GM12891 (cell line): ENCODE measurements at regions not wholly inside any gene's neighbourhood (a gene's known extent, or its start where the extent isn't known, plus 50 kb on each side); places are given as distances from the start of the nearest gene placed in this dataset.
"Not testable (repeated sequence)": the region's sequence is repeated elsewhere in the genome, so short reads cannot be mapped to it uniquely, and the experiment has no call there.

Experiments
- DNase-seq: peaks from one replicate; pipeline ENCODE4 v3.0.0; 2011; ENCODE audit warnings: low spot score; ENCODE audit not compliant: insufficient read length
- FAIRE-seq: peaks from 2 replicates; lab custom pipeline; 2011; peaks lifted over from hg19 to GRCh38; lab: Jason Lieb, UNC
- PAX5 ChIP-seq: IDR thresholded peaks from 2 replicates; pipeline ENCODE4 v1.6.1; 2011; ENCODE audit warnings: low read length, moderate library complexity, mild to moderate bottlenecking; ENCODE audit not compliant: insufficient read depth, severe bottlenecking
- POLR2A ChIP-seq: IDR thresholded peaks from 2 replicates; pipeline ENCODE4 v1.6.1; 2011; ENCODE audit warnings: low read depth, low read length, control low read depth
- POLR2AphosphoS5 ChIP-seq: IDR thresholded peaks from 2 replicates; pipeline ENCODE4 v1.6.1; 2011; ENCODE audit warnings: low read depth, low read length, control low read depth
- POU2F2 ChIP-seq: IDR thresholded peaks from 2 replicates; pipeline ENCODE4 v1.6.1; 2011; ENCODE audit warnings: low read depth, mild to moderate bottlenecking, control low read depth, low read length, moderate library complexity
- SPI1 ChIP-seq: IDR thresholded peaks from 2 replicates; pipeline ENCODE4 v1.6.1; 2011; ENCODE audit warnings: low read depth, low read length, control low read depth
- TAF1 ChIP-seq: IDR thresholded peaks from 2 replicates; pipeline ENCODE4 v1.6.1; 2011; ENCODE audit warnings: low read depth, low read length, control low read depth

DNA sequence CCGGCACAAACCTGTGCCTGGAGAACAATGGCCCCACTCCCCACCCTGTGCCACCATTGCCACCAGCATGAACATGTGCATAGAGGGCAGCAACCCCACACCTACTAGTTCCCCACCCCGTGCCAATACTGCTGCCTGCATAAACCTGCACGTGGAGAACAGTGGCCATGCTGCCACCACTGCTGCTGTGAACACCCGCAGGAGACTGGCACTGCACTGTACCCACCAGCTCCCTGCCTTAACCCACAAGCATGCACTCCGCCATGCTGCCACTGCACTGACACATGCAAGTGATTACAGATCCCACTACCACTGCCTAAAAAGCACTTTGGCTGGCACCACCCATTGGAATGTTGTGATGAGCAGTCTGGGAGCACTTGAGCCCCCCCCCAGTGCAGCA, 77.3 kb downstream of the NAA11 start:
- TF ChIP-seq SPI1 = no peak
- TF ChIP-seq POU2F2 = no peak
- TF ChIP-seq TAF1 = no peak
- TF ChIP-seq POLR2A = no peak
- no peak for TF ChIP-seq POLR2AphosphoS5
- no peak for TF ChIP-seq PAX5
- FAIRE-seq (no peak), DNase-seq (no peak)

GRCh38 chr4:79247695-79248394, 78.0 kb downstream of the NAA11 start:
- TF ChIP-seq POLR2A (no peak), POU2F2 (no peak), SPI1 (no peak), PAX5 (no peak), POLR2AphosphoS5 (no peak), TAF1 (no peak)
- FAIRE-seq = no peak
- no peak for DNase-seq

- FAIRE-seq, DNase-seq: not testable (repeated sequence)
Observed at GRCh38 chr4:79245200-79245940, 80.5 kb downstream of the NAA11 start.

- FAIRE-seq (no peak), DNase-seq (no peak)
Observed at GRCh38 chr4:79241846-79242245, 84.0 kb downstream of the NAA11 start.

DNA sequence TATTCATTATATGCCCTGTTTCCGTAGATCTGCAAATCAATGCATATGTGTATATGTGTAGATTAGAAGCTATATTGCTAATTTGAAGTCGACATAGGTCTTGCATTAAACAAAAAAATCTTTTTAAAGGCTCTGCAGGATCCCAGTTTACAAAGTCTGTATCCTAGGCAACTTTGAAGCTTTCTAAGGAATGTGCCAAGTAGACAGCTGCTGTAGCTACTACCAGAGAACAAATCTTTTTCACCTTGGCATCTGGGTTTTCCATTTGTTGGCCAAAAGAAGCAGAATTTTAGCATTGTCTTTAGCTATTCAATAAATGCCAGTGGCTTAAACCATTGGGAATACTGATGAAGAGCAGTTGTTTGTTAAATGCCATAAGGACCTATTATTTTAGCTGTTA, 88.0 kb downstream of the NAA11 start:
- FAIRE-seq (no peak), DNase-seq (no peak)
- no peak for TF ChIP-seq POLR2A
- TF ChIP-seq SPI1 = no peak
- TF ChIP-seq POU2F2 = no peak
- no peak for TF ChIP-seq POLR2AphosphoS5
- no peak for TF ChIP-seq TAF1
- TF ChIP-seq PAX5 = no peak

More at GRCh38 chr4:79241846-79242245, 84.0 kb downstream of the NAA11 start:
- no peak for TF ChIP-seq PAX5
- TF ChIP-seq POLR2AphosphoS5 = no peak
- TF ChIP-seq POLR2A = no peak
- no peak for TF ChIP-seq SPI1
- TF ChIP-seq POU2F2 = no peak
- no peak for TF ChIP-seq TAF1

DNA sequence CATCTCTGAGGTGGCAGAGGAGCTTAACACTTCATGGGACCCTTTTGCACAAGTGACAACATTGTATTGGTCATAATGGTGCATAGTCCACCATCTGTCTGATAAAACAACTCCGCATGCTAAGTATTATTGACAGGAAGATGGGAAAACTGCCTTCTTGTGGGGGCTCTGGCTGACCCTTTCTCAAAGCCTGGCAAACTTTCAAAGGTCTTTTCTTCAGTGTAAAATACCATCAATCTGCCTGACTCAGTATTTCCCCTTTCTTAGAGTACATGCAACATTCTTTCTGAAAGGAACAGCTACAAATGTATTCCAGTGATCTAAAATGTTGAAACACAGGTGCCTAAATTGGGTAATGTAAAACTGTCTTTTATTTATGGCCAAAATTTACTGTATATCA, 89.1 kb downstream of the NAA11 start:
- TF ChIP-seq SPI1 (no peak), POLR2A (no peak), POU2F2 (no peak), PAX5 (no peak), TAF1 (no peak), POLR2AphosphoS5 (no peak)
- FAIRE-seq = no peak
- no peak for DNase-seq

DNA sequence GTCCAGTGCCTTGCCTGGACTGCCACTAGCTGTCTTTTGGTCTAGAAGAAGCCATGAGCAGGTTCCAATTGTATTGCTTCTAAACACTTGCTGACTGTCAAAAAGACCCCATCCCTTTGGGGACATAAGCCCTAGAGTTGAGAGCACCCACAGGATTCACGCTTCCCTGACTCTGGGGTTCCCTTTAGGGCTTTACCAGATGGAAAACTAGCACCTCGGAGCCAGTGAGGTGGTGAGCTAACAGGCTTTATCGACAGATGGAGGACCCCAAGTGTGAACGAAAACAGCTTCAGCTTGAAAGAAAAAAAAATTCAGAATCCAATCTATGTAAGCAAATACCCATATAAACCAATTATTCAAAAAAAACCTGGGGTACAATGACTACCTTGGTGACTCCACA, 90.8 kb downstream of the NAA11 start:
- TF ChIP-seq SPI1 = no peak
- TF ChIP-seq POLR2AphosphoS5 = no peak
- TF ChIP-seq POU2F2 = no peak
- TF ChIP-seq PAX5 = no peak
- no peak for TF ChIP-seq TAF1
- TF ChIP-seq POLR2A = no peak
- DNase-seq (no peak), FAIRE-seq (no peak)

DNA sequence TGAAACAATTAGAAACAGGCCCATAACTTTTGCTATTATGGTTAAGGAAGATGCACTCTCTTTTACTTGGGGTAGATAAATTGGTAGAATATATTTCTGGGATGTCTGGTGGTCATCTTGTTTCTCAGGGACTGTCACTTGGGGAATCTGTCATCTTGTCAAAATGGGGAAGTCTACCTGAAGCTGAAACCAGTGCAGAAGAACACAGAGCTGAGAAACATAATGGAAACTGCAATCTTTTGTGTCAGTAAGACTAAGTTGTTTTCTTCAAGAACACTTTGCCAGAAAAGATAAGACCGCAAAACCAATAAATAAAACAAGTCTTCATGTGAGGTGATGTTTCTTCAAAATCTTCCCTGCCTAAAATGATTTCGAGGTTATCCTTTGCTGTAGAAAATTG, 92.0 kb downstream of the NAA11 start:
- FAIRE-seq (no peak), DNase-seq (no peak)
- TF ChIP-seq POU2F2 (no peak), SPI1 (peak; percentile 77)

DNA sequence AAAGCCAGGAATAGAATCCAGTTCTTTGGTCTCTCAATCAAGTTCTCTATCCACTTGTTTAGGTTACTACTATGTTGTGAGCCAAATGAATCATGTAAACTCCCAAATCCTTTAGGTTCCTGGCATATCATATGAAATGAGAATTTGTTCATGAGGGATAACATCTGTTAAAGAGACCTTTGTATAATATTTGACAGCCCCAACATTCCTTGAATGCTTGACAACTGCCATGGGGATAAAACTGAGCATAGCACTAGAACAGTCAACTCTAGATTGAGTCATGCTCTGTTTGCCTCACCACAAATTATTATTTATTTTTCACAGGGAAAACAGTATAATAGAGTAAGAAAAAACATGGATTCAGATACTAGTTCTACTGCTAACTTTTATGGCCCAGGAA, 93.3 kb downstream of the NAA11 start:
- TF ChIP-seq SPI1 (no peak), TAF1 (no peak), POLR2AphosphoS5 (no peak), POU2F2 (no peak), PAX5 (no peak), POLR2A (no peak)
- FAIRE-seq (no peak), DNase-seq (no peak)

DNA sequence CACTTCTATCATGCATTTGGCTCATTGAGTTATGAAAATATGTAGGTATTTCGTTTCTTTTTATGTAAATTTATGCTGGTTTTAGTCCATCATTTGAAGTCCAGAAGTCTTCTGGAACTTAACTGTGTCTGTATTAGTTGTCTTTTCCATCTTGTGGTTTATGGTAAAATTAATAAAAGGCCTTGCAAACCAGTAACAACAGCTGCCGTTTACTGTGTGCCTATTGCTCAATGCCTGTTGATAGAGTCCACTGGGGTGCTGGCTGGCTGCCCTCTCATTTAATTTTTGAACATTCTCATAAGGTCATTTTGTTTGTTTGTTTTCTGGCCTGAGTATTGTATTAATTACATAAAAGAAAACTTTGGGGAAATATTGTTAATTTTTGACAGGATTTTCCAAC, 98.0 kb downstream of the NAA11 start:
- FAIRE-seq (no peak), DNase-seq (no peak)
- TF ChIP-seq PAX5 = no peak
- no peak for TF ChIP-seq POLR2A
- TF ChIP-seq POLR2AphosphoS5 = no peak
- no peak for TF ChIP-seq SPI1
- TF ChIP-seq POU2F2 = no peak
- no peak for TF ChIP-seq TAF1
